Keratinocyte (primary cell): ENCODE measurements at regions not wholly inside any gene's neighbourhood (a gene's known extent, or its start where the extent isn't known, plus 50 kb on each side); places are given as distances from the start of the nearest gene placed in this dataset.

Experiments used
- DNase-seq: peaks from one replicate; pipeline ENCODE4 v3.0.0-alpha.2; 2011; ENCODE audit warnings: low read depth, missing footprints, low spot score
- FAIRE-seq: peaks from 2 replicates; lab custom pipeline; 2011; peaks lifted over from hg19 to GRCh38; lab: Jason Lieb, UNC
- H2AFZ ChIP-seq: 2 replicates; pipeline ENCODE4 v1.6.0; 2012; ENCODE audit warnings: low read length, control low read depth, inconsistent platforms; ENCODE audit not compliant: control insufficient read depth
- H3K27ac ChIP-seq: 2 replicates; pipeline ENCODE4 v1.5.1; 2011; ENCODE audit warnings: low read length; ENCODE audit not compliant: control insufficient read depth, insufficient read depth
- H3K27me3 ChIP-seq: 3 replicates; pipeline ENCODE4 v1.6.0; 2011; ENCODE audit warnings: low read length; ENCODE audit not compliant: control insufficient read depth, insufficient read depth; ENCODE audit errors: extremely low read depth
- H3K36me3 ChIP-seq, 2 experiments: 2 replicates in 1 of 2; 3 replicates in 1 of 2; pipeline ENCODE4 v1.5.1; 2011; ENCODE audit warnings: low read length in 2 of 2, mild to moderate bottlenecking in 1 of 2; ENCODE audit not compliant: control insufficient read depth in 2 of 2, insufficient read depth in 2 of 2; ENCODE audit errors: extremely low read depth in 1 of 2
- H3K4me1 ChIP-seq: 3 replicates; pipeline ENCODE4 v1.5.1; 2011; ENCODE audit warnings: low read length; ENCODE audit not compliant: control insufficient read depth, insufficient read depth; ENCODE audit errors: extremely low read depth
- H3K4me2 ChIP-seq: 3 replicates; pipeline ENCODE4 v1.6.0; 2011; ENCODE audit warnings: low read depth, low read length; ENCODE audit not compliant: control insufficient read depth, insufficient read depth; ENCODE audit errors: extremely low read depth
- H3K4me3 ChIP-seq, 3 experiments: fragments of 200-600 bp in 1 of 3; sonication (generic) in 1 of 3; 2 replicates in 2 of 3; 3 replicates in 1 of 3; pipeline ENCODE4 v1.5.1; 2011 to 2016; ENCODE audit warnings: low read length in 3 of 3, mild to moderate bottlenecking in 3 of 3, control low read depth in 2 of 3, inconsistent platforms in 1 of 3, low read depth in 1 of 3, mixed read lengths in 1 of 3, mixed run types in 1 of 3, moderate library complexity in 1 of 3; ENCODE audit not compliant: control insufficient read depth in 2 of 3, insufficient read depth in 2 of 3; ENCODE audit errors: extremely low read depth in 1 of 3
- H3K79me2 ChIP-seq: 2 replicates; pipeline ENCODE4 v1.6.0; 2012; ENCODE audit warnings: low read length; ENCODE audit not compliant: control insufficient read depth, insufficient read depth
- H3K9ac ChIP-seq: 3 replicates; pipeline ENCODE4 v1.6.0; 2011; ENCODE audit warnings: low read length; ENCODE audit not compliant: control insufficient read depth, insufficient read depth; ENCODE audit errors: extremely low read depth
- H3K9me1 ChIP-seq: 3 replicates; pipeline ENCODE4 v1.6.0; 2011; ENCODE audit warnings: low read length; ENCODE audit not compliant: control insufficient read depth, insufficient read depth; ENCODE audit errors: extremely low read depth
- H3K9me3 ChIP-seq: 2 replicates; pipeline ENCODE4 v1.5.1; 2012; ENCODE audit warnings: low read depth, low read length; ENCODE audit not compliant: control insufficient read depth
- H4K20me1 ChIP-seq: 3 replicates; pipeline ENCODE4 v1.6.0; 2011; ENCODE audit warnings: low read length; ENCODE audit not compliant: control insufficient read depth, insufficient read depth; ENCODE audit errors: extremely low read depth
- CTCF ChIP-seq, 3 experiments: IDR thresholded peaks in 1 of 3; conservative IDR thresholded peaks in 1 of 3; optimal IDR thresholded peaks in 1 of 3; 2 replicates in 2 of 3; 3 replicates in 1 of 3; pipeline versions ENCODE3 to v1.5.1; 2011; ENCODE audit warnings: low read length in 3 of 3, mild to moderate bottlenecking in 3 of 3, moderate library complexity in 2 of 3, control low read depth in 1 of 3, inconsistent platforms in 1 of 3; ENCODE audit not compliant: insufficient read depth in 2 of 3; ENCODE audit errors: extremely low read depth in 1 of 3
- EZH2 ChIP-seq: IDR thresholded peaks from one replicate; pipeline ENCODE4 v1.6.1; 2012; ENCODE audit warnings: inconsistent platforms, mild to moderate bottlenecking, low read length, moderate library complexity
- dilution Hi-C: fragments of 300-500 bp; cut with MboI; formaldehyde crosslinking; loops from one replicate; pipeline ENCODE4 v1.7.0; 2020; ENCODE audit warnings: low sequenced_read_pairs; ENCODE audit not compliant: extremely low pct_ligation_motif_present

DNA sequence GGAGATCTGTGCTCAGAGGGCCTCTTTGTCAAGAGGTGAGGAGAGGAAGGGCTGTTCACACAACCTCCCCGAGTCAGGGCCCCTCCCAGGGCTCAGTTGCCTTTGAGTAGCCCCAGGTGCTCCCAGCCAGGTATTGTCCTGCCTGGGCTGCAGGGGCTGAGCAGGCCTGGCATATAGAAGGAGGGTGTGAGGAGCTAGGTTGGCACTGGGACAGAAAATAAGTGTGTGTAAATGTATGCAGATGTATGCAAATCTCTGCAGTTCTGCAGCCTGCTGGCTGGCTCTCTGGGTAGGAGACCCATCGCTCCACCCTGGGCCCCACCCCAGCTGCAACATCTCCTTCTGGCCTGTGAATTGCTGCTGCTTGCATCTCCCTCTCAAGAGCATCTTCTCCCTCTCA is 52.4 kb downstream of the NAV1 start:
- DNase-seq, result no peak
- Histone ChIP-seq H3K9me3 (no peaks in the 10 kb centered on the region), H3K36me3 (no peaks in the 10 kb centered on the region), H3K27ac (no peak overlapping the region), H3K9me1 (no peaks in the 10 kb centered on the region), H4K20me1 (no peaks in the 10 kb centered on the region), H3K79me2 (no peaks in the 10 kb centered on the region), H3K4me2 (no peak overlapping the region), H3K4me1 (no peaks in the 10 kb centered on the region), H2AFZ (no peak overlapping the region), H3K27me3 (peaks cover 32% of the 10 kb centered on the region), H3K4me3 (no peak overlapping the region), H3K9ac (no peak overlapping the region)
- no peak for FAIRE-seq
- dilution Hi-C loops, result no loop called here
- TF ChIP-seq CTCF (optimal IDR thresholded peaks at IDR 0.05 in 1 of 3, IDR thresholded peaks at IDR 0.05 in 1 of 3, conservative IDR thresholded peaks at IDR 0.05 in 1 of 3; ENCODE audit: extremely low read depth in 1 of 3, insufficient read depth in 2 of 3, low read length in 3 of 3) (no peak), EZH2 (no peak)

DNA sequence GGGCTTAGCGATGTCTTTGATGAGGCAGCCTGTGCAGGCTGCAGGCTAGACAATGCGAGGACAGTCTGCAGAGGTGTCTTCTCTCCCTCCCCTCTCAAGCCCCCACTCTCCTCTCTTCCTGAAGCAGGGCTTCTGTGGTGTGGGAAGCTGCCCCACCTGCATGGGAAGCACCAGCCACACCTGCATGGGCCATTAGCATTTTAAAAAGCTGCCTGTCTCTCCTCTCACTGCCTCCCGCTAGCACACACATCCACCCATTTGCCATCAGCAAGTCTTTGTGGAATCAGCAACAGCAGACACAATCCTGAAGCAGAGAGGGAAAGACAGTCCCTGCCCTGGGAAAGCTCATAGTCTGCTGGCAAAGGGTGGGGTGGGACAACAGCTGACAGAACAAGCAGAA is 53.1 kb downstream of the NAV1 start:
- Histone ChIP-seq H3K27ac (no peak overlapping the region), H3K27me3 (peaks cover 31% of the 10 kb centered on the region), H3K79me2 (no peaks in the 10 kb centered on the region), H3K9ac (no peak overlapping the region), H3K9me1 (no peaks in the 10 kb centered on the region), H3K4me2 (no peak overlapping the region), H3K36me3 (no peaks in the 10 kb centered on the region), H4K20me1 (no peaks in the 10 kb centered on the region), H3K4me3 (no peak overlapping the region), H2AFZ (no peak overlapping the region), H3K4me1 (no peaks in the 10 kb centered on the region), H3K9me3 (no peaks in the 10 kb centered on the region)
- DNase-seq (no peak), FAIRE-seq (no peak)
- dilution Hi-C loops, result no loop called here
- TF ChIP-seq EZH2, result no peak
- TF ChIP-seq CTCF (optimal IDR thresholded peaks at IDR 0.05 in 1 of 3, IDR thresholded peaks at IDR 0.05 in 1 of 3, conservative IDR thresholded peaks at IDR 0.05 in 1 of 3; ENCODE audit: extremely low read depth in 1 of 3, insufficient read depth in 2 of 3, low read length in 3 of 3), result no peak
